ENCODE measurements at regions not wholly inside any gene's neighbourhood (a gene's known extent, or its start where the extent isn't known, plus 50 kb on each side); places are given as distances from the start of the nearest gene placed in this dataset.

- CTCF ChIA-PET = interaction anchor here (0.8 to 1.2 kb wide), 3 partner anchors 9 to 165 kb away, joined by 3 to 7 read pairs (median 5); no protein-coding TSS in a partner anchor
- Mint-ChIP-seq H3K4me1 (0 out of 2 replicates have a peak, but pooled peaks cover 5% of the 10 kb centered on the region), H3K4me3 (no peak overlapping the region), H3K27ac (no peak overlapping the region), H3K36me3 (no peaks in the 10 kb centered on the region), H3K27me3 (ENCODE audit: low read depth) (no peaks in the 10 kb centered on the region; the same call in 1 of the 2 replicates), H3K9me3 (no peaks in the 10 kb centered on the region)
- ATAC-seq = no peak
- TF ChIP-seq GABPB1 (CRISPR knock-in tag; IDR thresholded peaks at IDR 0.05) (no peak), ZNF219 (CRISPR knock-in tag; IDR thresholded peaks at IDR 0.05; ENCODE audit: borderline replicate concordance) (no peak), GTF2I (CRISPR knock-in tag; conservative IDR thresholded peaks at IDR 0.05) (no peak), TEAD1 (CRISPR knock-in tag; IDR thresholded peaks at IDR 0.05) (no peak), SOX15 (CRISPR knock-in tag; IDR thresholded peaks at IDR 0.05) (no peak), CREM (CRISPR knock-in tag; IDR thresholded peaks at IDR 0.05) (no peak), ZNF396 (CRISPR knock-in tag; IDR thresholded peaks at IDR 0.05; ENCODE audit: borderline replicate concordance) (no peak), STAT6 (CRISPR knock-in tag; conservative IDR thresholded peaks at IDR 0.05; ENCODE audit: low read depth) (no peak), E2F4 (CRISPR knock-in tag; IDR thresholded peaks at IDR 0.05; ENCODE audit: borderline replicate concordance, low read depth) (no peak), GRHL2 (CRISPR knock-in tag; IDR thresholded peaks at IDR 0.05; ENCODE audit: insufficient replicate concordance, severe bottlenecking) (no peak), ESRRA (CRISPR knock-in tag; IDR thresholded peaks at IDR 0.05; ENCODE audit: borderline replicate concordance) (no peak), TP53 (CRISPR knock-in tag; IDR thresholded peaks at IDR 0.05) (no peak), ZNF121 (CRISPR knock-in tag; IDR thresholded peaks at IDR 0.05) (no peak), NR2C2 (CRISPR knock-in tag; IDR thresholded peaks at IDR 0.05) (no peak)
- TF ChIP-seq, protein P1, sequence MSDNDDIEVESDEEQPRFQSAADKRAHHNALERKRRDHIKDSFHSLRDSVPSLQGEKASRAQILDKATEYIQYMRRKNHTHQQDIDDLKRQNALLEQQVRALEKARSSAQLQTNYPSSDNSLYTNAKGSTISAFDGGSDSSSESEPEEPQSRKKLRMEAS (CRISPR knock-in tag; IDR thresholded peaks at IDR 0.05) = no peak
- TF ChIP-seq, protein P2, sequence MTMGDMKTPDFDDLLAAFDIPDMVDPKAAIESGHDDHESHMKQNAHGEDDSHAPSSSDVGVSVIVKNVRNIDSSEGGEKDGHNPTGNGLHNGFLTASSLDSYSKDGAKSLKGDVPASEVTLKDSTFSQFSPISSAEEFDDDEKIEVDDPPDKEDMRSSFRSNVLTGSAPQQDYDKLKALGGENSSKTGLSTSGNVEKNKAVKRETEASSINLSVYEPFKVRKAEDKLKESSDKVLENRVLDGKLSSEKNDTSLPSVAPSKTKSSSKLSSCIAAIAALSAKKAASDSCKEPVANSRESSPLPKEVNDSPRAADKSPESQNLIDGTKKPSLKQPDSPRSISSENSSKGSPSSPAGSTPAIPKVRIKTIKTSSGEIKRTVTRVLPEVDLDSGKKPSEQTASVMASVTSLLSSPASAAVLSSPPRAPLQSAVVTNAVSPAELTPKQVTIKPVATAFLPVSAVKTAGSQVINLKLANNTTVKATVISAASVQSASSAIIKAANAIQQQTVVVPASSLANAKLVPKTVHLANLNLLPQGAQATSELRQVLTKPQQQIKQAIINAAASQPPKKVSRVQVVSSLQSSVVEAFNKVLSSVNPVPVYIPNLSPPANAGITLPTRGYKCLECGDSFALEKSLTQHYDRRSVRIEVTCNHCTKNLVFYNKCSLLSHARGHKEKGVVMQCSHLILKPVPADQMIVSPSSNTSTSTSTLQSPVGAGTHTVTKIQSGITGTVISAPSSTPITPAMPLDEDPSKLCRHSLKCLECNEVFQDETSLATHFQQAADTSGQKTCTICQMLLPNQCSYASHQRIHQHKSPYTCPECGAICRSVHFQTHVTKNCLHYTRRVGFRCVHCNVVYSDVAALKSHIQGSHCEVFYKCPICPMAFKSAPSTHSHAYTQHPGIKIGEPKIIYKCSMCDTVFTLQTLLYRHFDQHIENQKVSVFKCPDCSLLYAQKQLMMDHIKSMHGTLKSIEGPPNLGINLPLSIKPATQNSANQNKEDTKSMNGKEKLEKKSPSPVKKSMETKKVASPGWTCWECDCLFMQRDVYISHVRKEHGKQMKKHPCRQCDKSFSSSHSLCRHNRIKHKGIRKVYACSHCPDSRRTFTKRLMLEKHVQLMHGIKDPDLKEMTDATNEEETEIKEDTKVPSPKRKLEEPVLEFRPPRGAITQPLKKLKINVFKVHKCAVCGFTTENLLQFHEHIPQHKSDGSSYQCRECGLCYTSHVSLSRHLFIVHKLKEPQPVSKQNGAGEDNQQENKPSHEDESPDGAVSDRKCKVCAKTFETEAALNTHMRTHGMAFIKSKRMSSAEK (CRISPR knock-in tag; IDR thresholded peaks at IDR 0.05; ENCODE audit: borderline replicate concordance) = no peak
- TF ChIP-seq, protein P3, sequence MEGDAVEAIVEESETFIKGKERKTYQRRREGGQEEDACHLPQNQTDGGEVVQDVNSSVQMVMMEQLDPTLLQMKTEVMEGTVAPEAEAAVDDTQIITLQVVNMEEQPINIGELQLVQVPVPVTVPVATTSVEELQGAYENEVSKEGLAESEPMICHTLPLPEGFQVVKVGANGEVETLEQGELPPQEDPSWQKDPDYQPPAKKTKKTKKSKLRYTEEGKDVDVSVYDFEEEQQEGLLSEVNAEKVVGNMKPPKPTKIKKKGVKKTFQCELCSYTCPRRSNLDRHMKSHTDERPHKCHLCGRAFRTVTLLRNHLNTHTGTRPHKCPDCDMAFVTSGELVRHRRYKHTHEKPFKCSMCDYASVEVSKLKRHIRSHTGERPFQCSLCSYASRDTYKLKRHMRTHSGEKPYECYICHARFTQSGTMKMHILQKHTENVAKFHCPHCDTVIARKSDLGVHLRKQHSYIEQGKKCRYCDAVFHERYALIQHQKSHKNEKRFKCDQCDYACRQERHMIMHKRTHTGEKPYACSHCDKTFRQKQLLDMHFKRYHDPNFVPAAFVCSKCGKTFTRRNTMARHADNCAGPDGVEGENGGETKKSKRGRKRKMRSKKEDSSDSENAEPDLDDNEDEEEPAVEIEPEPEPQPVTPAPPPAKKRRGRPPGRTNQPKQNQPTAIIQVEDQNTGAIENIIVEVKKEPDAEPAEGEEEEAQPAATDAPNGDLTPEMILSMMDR (IDR thresholded peaks at IDR 0.05) = no peak
- TF ChIP-seq, protein P4, sequence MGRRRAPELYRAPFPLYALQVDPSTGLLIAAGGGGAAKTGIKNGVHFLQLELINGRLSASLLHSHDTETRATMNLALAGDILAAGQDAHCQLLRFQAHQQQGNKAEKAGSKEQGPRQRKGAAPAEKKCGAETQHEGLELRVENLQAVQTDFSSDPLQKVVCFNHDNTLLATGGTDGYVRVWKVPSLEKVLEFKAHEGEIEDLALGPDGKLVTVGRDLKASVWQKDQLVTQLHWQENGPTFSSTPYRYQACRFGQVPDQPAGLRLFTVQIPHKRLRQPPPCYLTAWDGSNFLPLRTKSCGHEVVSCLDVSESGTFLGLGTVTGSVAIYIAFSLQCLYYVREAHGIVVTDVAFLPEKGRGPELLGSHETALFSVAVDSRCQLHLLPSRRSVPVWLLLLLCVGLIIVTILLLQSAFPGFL (CRISPR knock-in tag; IDR thresholded peaks at IDR 0.05; ENCODE audit: borderline replicate concordance) = no peak
- no peak for DNase-seq (ENCODE audit: low spot score)
- POLR2A ChIA-PET = no interaction called here
Observed at GRCh38 chr11:131204282-131204681, 166.1 kb upstream of the NTM start.
